ENCODE measurements at regions not wholly inside any gene's neighbourhood (a gene's known extent, or its start where the extent isn't known, plus 50 kb on each side); places are given as distances from the start of the nearest gene placed in this dataset.

DNA sequence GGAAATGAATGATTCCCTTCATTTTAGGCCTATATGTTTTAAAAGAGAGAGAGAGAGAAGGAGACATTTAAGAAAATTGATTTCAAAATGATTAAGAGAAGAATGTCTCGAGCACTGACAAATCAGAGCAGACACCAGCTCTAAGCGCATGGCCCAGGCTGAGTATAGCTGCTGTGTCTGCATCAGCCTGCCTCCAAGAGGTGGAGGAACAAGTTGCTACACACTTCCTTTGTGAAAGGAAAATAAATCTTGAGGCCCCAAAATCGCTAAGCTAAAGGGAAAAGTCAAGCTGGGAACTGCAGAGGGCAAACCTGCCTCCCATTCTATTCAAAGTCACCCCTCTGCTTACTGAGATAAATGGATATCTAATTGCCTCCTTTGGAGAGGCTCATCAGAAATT lies 728.7 kb upstream of the TMEM132C start:
- H3K4me3 ChIP-seq (ENCODE audit: low read depth, low read length), result no peak overlapping the region
- no peak overlapping the region for H3K9ac ChIP-seq (ENCODE audit: low read depth, low read length)
- no peaks in the 10 kb centered on the region for H3K36me3 ChIP-seq (ENCODE audit: control insufficient read depth, insufficient read depth, low read length)
- H3K27me3 ChIP-seq (ENCODE audit: control insufficient read depth, insufficient read depth, low read length), result no peaks in the 10 kb centered on the region
- no peaks in the 10 kb centered on the region for H3K9me3 ChIP-seq (ENCODE audit: control insufficient read depth, insufficient read depth, low read length)
- H3K4me1 ChIP-seq (ENCODE audit: control insufficient read depth, insufficient read depth, low read length), result no peaks in the 10 kb centered on the region

DNA sequence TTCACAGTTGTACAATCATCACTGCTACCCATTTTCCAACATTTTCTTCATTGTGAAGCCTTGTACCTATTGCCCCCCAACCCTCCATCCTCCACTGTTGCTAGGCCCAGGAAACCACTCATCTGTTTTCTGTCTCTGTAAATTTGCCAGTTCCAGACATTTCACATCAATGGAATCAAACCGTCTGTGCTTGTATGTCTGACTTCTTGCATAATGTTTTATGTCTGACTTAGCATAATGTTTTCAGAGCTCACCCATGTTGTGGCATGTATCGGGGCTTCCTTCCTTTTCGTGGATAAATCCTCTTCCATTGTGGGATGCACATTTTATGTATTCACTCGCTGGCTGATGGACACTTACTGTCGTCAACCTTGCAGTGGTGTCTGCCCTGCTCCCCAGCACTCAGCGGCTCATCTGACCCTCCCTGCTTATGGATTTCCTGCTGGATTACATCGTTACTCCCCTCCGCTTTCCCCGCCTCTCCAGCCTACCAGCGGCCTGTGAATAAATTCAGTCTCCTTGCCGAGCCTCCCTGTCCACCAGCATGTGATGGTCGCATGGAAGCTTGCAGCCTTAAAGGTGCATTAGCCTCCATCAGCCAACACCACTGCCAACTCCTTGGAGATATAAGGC lies 727.6 kb upstream of the TMEM132C start:
- no peaks in the 10 kb centered on the region for H3K9me3 ChIP-seq (ENCODE audit: control insufficient read depth, insufficient read depth, low read length)
- no peak overlapping the region for H3K9ac ChIP-seq (ENCODE audit: low read depth, low read length)
- H3K4me1 ChIP-seq (ENCODE audit: control insufficient read depth, insufficient read depth, low read length), result no peaks in the 10 kb centered on the region
- no peak overlapping the region for H3K4me3 ChIP-seq (ENCODE audit: low read depth, low read length)
- no peaks in the 10 kb centered on the region for H3K27me3 ChIP-seq (ENCODE audit: control insufficient read depth, insufficient read depth, low read length)
- H3K36me3 ChIP-seq (ENCODE audit: control insufficient read depth, insufficient read depth, low read length), result no peaks in the 10 kb centered on the region

DNA sequence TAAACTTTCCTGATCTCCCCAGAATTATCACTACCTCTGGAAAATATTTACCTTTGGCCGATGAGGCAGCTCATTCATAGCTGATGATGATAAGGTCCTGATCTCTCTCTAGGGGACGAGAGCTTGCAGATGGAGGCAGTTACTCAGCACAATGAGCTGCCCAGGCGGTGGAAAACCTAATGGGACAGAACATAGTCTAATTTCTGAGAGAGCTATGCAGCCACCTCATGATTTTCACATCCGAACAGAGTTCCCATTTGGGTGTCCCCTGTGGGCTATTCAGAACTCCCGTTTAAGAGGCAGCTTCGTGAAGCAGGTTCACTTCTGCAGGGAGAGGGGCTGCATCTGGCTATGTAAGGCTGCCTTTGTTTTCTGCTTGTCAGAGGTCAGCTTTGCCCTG lies 724.6 kb upstream of the TMEM132C start:
- no peaks in the 10 kb centered on the region for H3K9me3 ChIP-seq (ENCODE audit: control insufficient read depth, insufficient read depth, low read length)
- H3K9ac ChIP-seq (ENCODE audit: low read depth, low read length), result no peak overlapping the region
- H3K4me3 ChIP-seq (ENCODE audit: low read depth, low read length), result no peak overlapping the region
- H3K27me3 ChIP-seq (ENCODE audit: control insufficient read depth, insufficient read depth, low read length), result no peaks in the 10 kb centered on the region
- no peaks in the 10 kb centered on the region for H3K4me1 ChIP-seq (ENCODE audit: control insufficient read depth, insufficient read depth, low read length)
- no peaks in the 10 kb centered on the region for H3K36me3 ChIP-seq (ENCODE audit: control insufficient read depth, insufficient read depth, low read length)

DNA sequence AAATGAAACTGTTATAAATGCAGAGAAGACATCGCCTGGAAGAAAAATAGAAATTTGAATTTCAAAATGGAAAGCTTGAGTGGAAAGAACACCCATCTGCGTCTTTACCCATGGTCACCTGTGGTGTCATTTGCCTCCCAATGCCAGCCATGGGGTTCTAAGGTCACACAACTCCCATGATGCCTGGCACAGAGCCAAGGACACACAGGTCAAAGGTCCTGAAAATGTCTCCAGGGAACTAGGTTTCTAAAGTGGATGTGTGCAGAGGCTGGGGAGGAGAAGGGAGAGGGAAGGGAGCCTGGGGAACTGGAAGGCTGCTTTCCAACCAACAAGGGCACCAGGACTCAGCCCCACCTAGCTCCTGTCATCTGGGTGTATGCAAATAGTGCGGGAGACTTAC lies 724.0 kb upstream of the TMEM132C start:
- Histone ChIP-seq H3K4me1 (ENCODE audit: control insufficient read depth, insufficient read depth, low read length) (no peaks in the 10 kb centered on the region), H3K27me3 (ENCODE audit: control insufficient read depth, insufficient read depth, low read length) (no peaks in the 10 kb centered on the region), H3K9me3 (ENCODE audit: control insufficient read depth, insufficient read depth, low read length) (no peaks in the 10 kb centered on the region), H3K4me3 (ENCODE audit: low read depth, low read length) (no peak overlapping the region), H3K9ac (ENCODE audit: low read depth, low read length) (no peak overlapping the region), H3K36me3 (ENCODE audit: control insufficient read depth, insufficient read depth, low read length) (no peaks in the 10 kb centered on the region)

DNA sequence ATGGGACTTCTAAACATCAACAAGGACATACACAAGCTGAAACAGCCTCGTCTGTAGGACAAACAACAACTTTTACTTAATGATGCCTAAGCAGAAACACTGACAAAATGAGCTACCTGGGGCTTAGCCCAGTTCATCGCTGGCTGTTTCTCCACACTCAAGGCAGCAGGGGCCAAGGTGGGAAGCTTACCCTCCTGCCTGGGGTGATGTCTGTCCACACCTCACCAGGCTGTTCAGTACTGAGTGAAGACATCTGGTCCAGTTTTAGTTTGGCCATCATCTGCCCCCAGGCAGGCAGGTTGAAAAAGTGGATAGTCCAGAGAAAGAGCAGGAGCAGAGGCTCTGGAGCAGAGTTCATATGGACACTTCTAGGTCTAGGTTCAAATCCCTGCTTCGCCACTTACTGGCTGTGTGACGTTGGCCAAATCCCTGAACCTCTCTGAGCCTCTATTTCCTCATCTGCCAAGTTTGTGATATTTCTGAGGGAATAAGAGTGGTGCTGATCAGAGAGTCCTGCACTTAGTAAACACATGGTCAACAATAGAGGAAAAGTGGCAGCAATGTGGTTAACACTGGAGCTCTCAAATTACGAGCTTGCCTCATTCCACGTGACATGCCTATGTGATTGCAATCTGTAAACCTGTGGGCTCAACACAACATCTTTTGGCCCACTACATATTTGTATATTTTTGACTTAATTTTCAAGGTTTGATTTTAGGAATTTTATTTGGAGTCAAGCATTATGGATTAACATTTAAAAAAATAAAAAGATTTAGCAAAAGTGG lies 720.1 kb upstream of the TMEM132C start:
- Histone ChIP-seq H3K9ac (ENCODE audit: low read depth, low read length) (no peak overlapping the region), H3K36me3 (ENCODE audit: control insufficient read depth, insufficient read depth, low read length) (no peaks in the 10 kb centered on the region), H3K4me3 (ENCODE audit: low read depth, low read length) (no peak overlapping the region), H3K27me3 (ENCODE audit: control insufficient read depth, insufficient read depth, low read length) (no peaks in the 10 kb centered on the region), H3K9me3 (ENCODE audit: control insufficient read depth, insufficient read depth, low read length) (no peaks in the 10 kb centered on the region), H3K4me1 (ENCODE audit: control insufficient read depth, insufficient read depth, low read length) (peaks cover 3% of the 10 kb centered on the region)

DNA sequence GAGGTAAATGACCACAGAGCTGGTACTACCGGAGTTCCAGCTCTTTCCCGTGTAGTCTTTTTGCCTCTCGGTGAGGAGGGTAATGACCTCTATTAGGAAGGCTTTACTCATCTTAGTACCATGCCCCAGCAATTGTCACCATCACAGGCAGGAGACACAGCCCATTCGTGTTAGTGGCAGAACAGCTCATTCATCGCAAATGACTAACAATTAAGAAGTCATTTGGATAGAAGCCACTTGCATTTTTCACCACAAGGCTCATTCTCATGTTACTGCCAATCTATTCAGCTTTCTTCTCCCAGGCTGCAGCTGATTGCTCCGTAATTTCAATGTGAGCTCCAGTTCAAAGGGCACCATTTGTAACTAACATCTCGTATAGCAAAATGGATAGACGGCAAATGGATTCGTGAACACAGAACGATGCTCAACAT lies 718.8 kb upstream of the TMEM132C start:
- Histone ChIP-seq H3K9ac (ENCODE audit: low read depth, low read length) (no peak overlapping the region), H3K4me1 (ENCODE audit: control insufficient read depth, insufficient read depth, low read length) (peaks cover 3% of the 10 kb centered on the region), H3K4me3 (ENCODE audit: low read depth, low read length) (no peak overlapping the region), H3K36me3 (ENCODE audit: control insufficient read depth, insufficient read depth, low read length) (no peaks in the 10 kb centered on the region), H3K9me3 (ENCODE audit: control insufficient read depth, insufficient read depth, low read length) (no peaks in the 10 kb centered on the region), H3K27me3 (ENCODE audit: control insufficient read depth, insufficient read depth, low read length) (no peaks in the 10 kb centered on the region)

DNA sequence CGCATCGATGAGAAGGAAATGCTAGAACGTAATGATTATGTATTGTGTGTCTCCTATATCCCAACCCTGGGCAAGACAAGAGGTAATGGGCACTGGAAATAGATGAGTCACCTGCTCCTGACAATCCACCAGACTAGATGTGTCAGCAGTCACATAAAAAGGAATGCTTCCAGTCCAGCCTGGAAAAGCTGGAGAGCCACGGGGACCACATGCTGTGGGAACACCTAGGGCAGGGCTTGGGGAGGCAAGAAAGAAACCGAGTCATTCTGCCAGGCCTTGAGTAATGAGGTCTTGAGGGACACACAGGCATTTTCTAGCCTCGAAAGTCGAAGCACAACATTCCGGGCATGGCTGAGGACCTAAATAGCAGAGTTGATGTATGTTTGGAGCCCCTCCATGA lies 716.7 kb upstream of the TMEM132C start:
- H3K9me3 ChIP-seq (ENCODE audit: control insufficient read depth, insufficient read depth, low read length), result no peaks in the 10 kb centered on the region
- H3K4me3 ChIP-seq (ENCODE audit: low read depth, low read length), result no peak overlapping the region
- H3K36me3 ChIP-seq (ENCODE audit: control insufficient read depth, insufficient read depth, low read length), result no peaks in the 10 kb centered on the region
- peaks cover 3% of the 10 kb centered on the region for H3K4me1 ChIP-seq (ENCODE audit: control insufficient read depth, insufficient read depth, low read length)
- H3K9ac ChIP-seq (ENCODE audit: low read depth, low read length), result no peak overlapping the region
- no peaks in the 10 kb centered on the region for H3K27me3 ChIP-seq (ENCODE audit: control insufficient read depth, insufficient read depth, low read length)

DNA sequence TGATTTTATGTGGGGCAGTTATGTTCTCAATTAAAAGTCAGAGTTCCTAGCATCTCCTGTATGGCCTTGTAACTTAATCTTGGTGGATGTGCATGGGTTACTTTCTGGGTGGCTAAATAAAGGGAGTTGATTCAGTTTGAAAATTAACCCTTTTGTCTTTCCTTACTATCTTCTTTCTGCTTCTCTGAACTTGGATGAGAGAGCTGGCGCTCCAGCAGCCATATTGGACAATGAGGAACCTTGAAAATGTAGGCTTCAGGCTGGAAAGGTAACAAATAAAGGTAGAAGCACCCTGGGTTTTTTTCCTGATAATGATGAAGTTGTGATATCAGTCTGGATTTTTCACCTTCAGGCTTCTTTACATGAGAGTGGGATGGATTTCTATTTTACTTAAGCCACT lies 714.1 kb upstream of the TMEM132C start:
- H3K27me3 ChIP-seq (ENCODE audit: control insufficient read depth, insufficient read depth, low read length), result no peaks in the 10 kb centered on the region
- H3K4me1 ChIP-seq (ENCODE audit: control insufficient read depth, insufficient read depth, low read length), result peaks cover 3% of the 10 kb centered on the region
- H3K9me3 ChIP-seq (ENCODE audit: control insufficient read depth, insufficient read depth, low read length), result no peaks in the 10 kb centered on the region
- H3K36me3 ChIP-seq (ENCODE audit: control insufficient read depth, insufficient read depth, low read length), result no peaks in the 10 kb centered on the region
- H3K9ac ChIP-seq (ENCODE audit: low read depth, low read length), result no peak overlapping the region
- no peak overlapping the region for H3K4me3 ChIP-seq (ENCODE audit: low read depth, low read length)

DNA sequence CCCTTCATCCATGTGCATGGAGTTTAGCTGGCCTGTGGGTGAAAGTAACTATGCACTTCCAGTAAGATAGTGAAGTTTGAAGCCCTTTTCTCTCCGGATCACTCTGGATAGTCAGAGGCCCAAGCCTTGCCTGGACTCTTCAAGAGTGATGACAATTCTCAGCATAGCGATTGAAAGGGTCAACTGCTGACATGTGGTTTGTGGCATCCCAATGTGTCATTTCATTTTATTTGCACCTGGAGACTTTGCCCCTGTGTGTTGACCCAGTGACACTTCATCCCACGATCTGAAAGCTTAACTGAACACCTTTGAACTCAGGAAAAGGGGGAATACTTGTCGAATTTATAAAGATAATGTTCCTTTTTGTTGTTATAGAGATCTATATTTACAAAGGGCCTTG lies 711.9 kb upstream of the TMEM132C start:
- H3K27me3 ChIP-seq (ENCODE audit: control insufficient read depth, insufficient read depth, low read length), result no peaks in the 10 kb centered on the region
- H3K4me3 ChIP-seq (ENCODE audit: low read depth, low read length), result no peak overlapping the region
- H3K4me1 ChIP-seq (ENCODE audit: control insufficient read depth, insufficient read depth, low read length), result no peaks in the 10 kb centered on the region
- H3K9ac ChIP-seq (ENCODE audit: low read depth, low read length), result no peak overlapping the region
- H3K36me3 ChIP-seq (ENCODE audit: control insufficient read depth, insufficient read depth, low read length), result no peaks in the 10 kb centered on the region
- no peaks in the 10 kb centered on the region for H3K9me3 ChIP-seq (ENCODE audit: control insufficient read depth, insufficient read depth, low read length)

DNA sequence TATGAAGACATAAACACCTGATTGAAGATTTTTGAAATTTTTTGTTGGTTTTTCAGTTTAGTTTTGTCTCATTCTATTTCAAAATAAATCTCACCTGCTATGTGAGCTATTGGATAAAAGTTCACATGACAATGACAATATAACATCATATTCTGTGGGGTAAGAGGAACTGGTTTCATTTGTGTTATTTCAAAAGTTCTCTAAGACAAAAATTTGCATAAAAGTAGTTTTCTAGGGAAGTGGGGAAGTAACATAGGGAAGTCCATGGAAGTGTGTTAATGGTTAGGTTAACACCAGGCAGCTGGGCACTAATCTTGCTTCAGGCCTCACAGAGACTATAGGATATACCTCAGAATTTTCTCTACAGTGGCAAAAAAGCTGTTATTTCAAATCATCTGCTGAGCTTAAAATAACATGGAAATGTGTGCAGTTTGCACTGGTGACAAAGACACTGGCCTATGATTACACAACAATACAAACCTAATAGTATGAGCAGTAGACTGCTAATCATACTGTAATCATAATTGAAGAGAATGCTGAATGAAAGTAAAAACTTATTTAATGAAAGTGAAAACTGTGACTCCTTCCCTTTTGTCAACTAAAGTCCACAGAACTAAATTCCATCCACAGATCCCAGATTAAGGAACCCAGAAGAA lies 710.6 kb upstream of the TMEM132C start:
- no peaks in the 10 kb centered on the region for H3K27me3 ChIP-seq (ENCODE audit: control insufficient read depth, insufficient read depth, low read length)
- H3K9ac ChIP-seq (ENCODE audit: low read depth, low read length), result no peak overlapping the region

DNA sequence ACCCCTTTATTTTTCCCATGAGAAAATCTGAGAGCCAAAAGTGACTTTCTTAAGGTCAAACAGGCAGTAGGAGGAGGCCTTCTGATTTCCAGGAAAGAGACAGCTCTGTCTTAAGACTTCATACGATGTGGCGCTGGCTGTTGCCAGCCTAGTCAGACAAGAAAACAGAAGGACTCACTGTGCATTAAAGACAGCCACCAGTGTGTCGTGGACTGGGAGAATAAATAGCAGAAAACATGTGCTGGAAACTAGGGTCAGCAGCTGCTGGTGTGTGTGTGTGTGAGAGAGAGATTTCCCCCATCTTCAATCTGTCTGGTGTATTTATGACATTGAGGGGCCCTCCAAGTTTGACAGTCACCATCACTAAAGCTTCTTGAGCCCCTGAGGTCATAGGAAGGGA lies 708.6 kb upstream of the TMEM132C start:
- H3K27me3 ChIP-seq (ENCODE audit: control insufficient read depth, insufficient read depth, low read length), result no peaks in the 10 kb centered on the region
- no peaks in the 10 kb centered on the region for H3K4me1 ChIP-seq (ENCODE audit: control insufficient read depth, insufficient read depth, low read length)
- H3K36me3 ChIP-seq (ENCODE audit: control insufficient read depth, insufficient read depth, low read length), result no peaks in the 10 kb centered on the region
- no peak overlapping the region for H3K9ac ChIP-seq (ENCODE audit: low read depth, low read length)
- H3K9me3 ChIP-seq (ENCODE audit: control insufficient read depth, insufficient read depth, low read length), result no peaks in the 10 kb centered on the region
- no peak overlapping the region for H3K4me3 ChIP-seq (ENCODE audit: low read depth, low read length)

More for the DNA sequence above, 710.6 kb upstream of the TMEM132C start:
- Histone ChIP-seq H3K9me3 (ENCODE audit: control insufficient read depth, insufficient read depth, low read length) (no peaks in the 10 kb centered on the region), H3K36me3 (ENCODE audit: control insufficient read depth, insufficient read depth, low read length) (no peaks in the 10 kb centered on the region), H3K4me3 (ENCODE audit: low read depth, low read length) (no peak overlapping the region), H3K4me1 (ENCODE audit: control insufficient read depth, insufficient read depth, low read length) (no peaks in the 10 kb centered on the region)
